WTC11 (cell line): ENCODE measurements at regions not wholly inside any gene's neighbourhood (a gene's known extent, or its start where the extent isn't known, plus 50 kb on each side); places are given as distances from the start of the nearest gene placed in this dataset.

Experiments
- ATAC-seq: fragments of 200-7000 bp; cut with Tn5 transposase; 2 replicates; pipeline ENCODE4 v1.10.0; 2021; ENCODE audit warnings: mild to moderate bottlenecking, moderate library complexity
- CTCF ChIA-PET: fragments of 300-600 bp; sonication (Branson Sonifier 250); formaldehyde crosslinking; loops from one replicate; lab custom pipeline; 2021; ENCODE audit warnings: antibody characterized with exemption; lab: Charles Lee
- POLR2A ChIA-PET: fragments of 350-600 bp; sonication (Branson Sonifier 250); formaldehyde crosslinking; loops from one replicate; lab custom pipeline; 2021; ENCODE audit warnings: antibody characterized with exemption; lab: Charles Lee
- DNase-seq: peaks from one replicate; pipeline ENCODE4 v3.0.0; 2021; ENCODE audit warnings: low spot score
- H3K27ac Mint-ChIP-seq: 2 replicates; pipeline ENCODE4 v1.8.0; 2021; ENCODE audit warnings: mixed read lengths
- H3K27me3 Mint-ChIP-seq: 2 replicates; pipeline ENCODE4 v1.8.0; 2021; ENCODE audit warnings: low read depth, mild to moderate bottlenecking, moderate library complexity, mixed read lengths
- H3K36me3 Mint-ChIP-seq: 2 replicates; pipeline ENCODE4 v1.8.0; 2021; ENCODE audit warnings: mixed read lengths
- H3K4me1 Mint-ChIP-seq: 2 replicates; pipeline ENCODE4 v1.8.0; 2022; ENCODE audit warnings: mixed read lengths
- H3K4me3 Mint-ChIP-seq: 2 replicates; pipeline ENCODE4 v1.8.0; 2021; ENCODE audit warnings: mild to moderate bottlenecking, moderate library complexity, mixed read lengths
- H3K9me3 Mint-ChIP-seq: 2 replicates; pipeline ENCODE4 v1.8.0; 2021; ENCODE audit warnings: mixed read lengths
- E2F1 ChIP-seq: sonication (generic); formaldehyde crosslinking; IDR thresholded peaks from 2 replicates; pipeline ENCODE4 v1.8.0; 2022; ENCODE audit warnings: mild to moderate bottlenecking, missing genetic modification reagents
- EMX1 ChIP-seq: fragments of 250-450 bp; sonication (Bioruptor Pico); IDR thresholded peaks from 2 replicates; pipeline ENCODE4 v1.8.0; 2021; ENCODE audit warnings: mild to moderate bottlenecking
- ETV6 ChIP-seq: sonication (generic); formaldehyde crosslinking; IDR thresholded peaks from 2 replicates; pipeline ENCODE4 v1.8.1; 2022; ENCODE audit warnings: mild to moderate bottlenecking, missing genetic modification reagents
- FOXJ3 ChIP-seq: sonication (generic); formaldehyde crosslinking; IDR thresholded peaks from 2 replicates; pipeline ENCODE4 v1.9.0; 2021; ENCODE audit warnings: missing genetic modification reagents, mild to moderate bottlenecking, borderline replicate concordance
- HMGA2 ChIP-seq: fragments of 250-450 bp; sonication (Bioruptor Pico); IDR thresholded peaks from 2 replicates; pipeline ENCODE4 v1.4.0; 2021; ENCODE audit warnings: mild to moderate bottlenecking, moderate library complexity
- IRF2 ChIP-seq: sonication (generic); formaldehyde crosslinking; IDR thresholded peaks from 2 replicates; pipeline ENCODE4 v1.8.0; 2022; ENCODE audit warnings: low read depth, missing genetic modification reagents, borderline replicate concordance
- JAZF1 ChIP-seq: fragments of 250-450 bp; sonication (Bioruptor Pico); IDR thresholded peaks from 2 replicates; pipeline ENCODE4 v1.9.0; 2021; ENCODE audit warnings: moderate library complexity, mild to moderate bottlenecking, inconsistent platforms
- MAX ChIP-seq: sonication (generic); formaldehyde crosslinking; IDR thresholded peaks from 2 replicates; pipeline ENCODE4 v1.8.0; 2022; ENCODE audit warnings: mild to moderate bottlenecking, missing genetic modification reagents
- MYBL2 ChIP-seq: sonication (generic); formaldehyde crosslinking; IDR thresholded peaks from 2 replicates; pipeline ENCODE4 v1.8.1; 2023; ENCODE audit warnings: mild to moderate bottlenecking, moderate library complexity, missing genetic modification reagents
- NR3C1 ChIP-seq: sonication (generic); formaldehyde crosslinking; conservative IDR thresholded peaks from 2 replicates; pipeline ENCODE4 v1.8.1; 2023; ENCODE audit warnings: low read depth, mild to moderate bottlenecking, missing genetic modification reagents
- RELA ChIP-seq: sonication (generic); formaldehyde crosslinking; IDR thresholded peaks from 2 replicates; pipeline ENCODE4 v1.8.1; 2022; ENCODE audit warnings: missing genetic modification reagents, mild to moderate bottlenecking, borderline replicate concordance
- TCF7 ChIP-seq: sonication (generic); formaldehyde crosslinking; IDR thresholded peaks from 2 replicates; pipeline ENCODE4 v1.8.0; 2022; ENCODE audit warnings: mild to moderate bottlenecking, low read depth, missing genetic modification reagents, moderate library complexity
- ZNF219 ChIP-seq: sonication (generic); formaldehyde crosslinking; IDR thresholded peaks from 2 replicates; pipeline ENCODE4 v1.8.0; 2023; ENCODE audit warnings: missing genetic modification reagents, mild to moderate bottlenecking, borderline replicate concordance
- ZNF317 ChIP-seq: sonication (generic); formaldehyde crosslinking; IDR thresholded peaks from 2 replicates; pipeline ENCODE4 v1.8.1; 2023; ENCODE audit warnings: low read depth, mild to moderate bottlenecking, moderate library complexity, missing genetic modification reagents, borderline replicate concordance
- TF ChIP-seq, protein P1 (sequence below): fragments of 250-450 bp; sonication (Bioruptor Pico); IDR thresholded peaks from 2 replicates; pipeline ENCODE4 v1.9.0; 2021; ENCODE audit warnings: mild to moderate bottlenecking, borderline replicate concordance
- TF ChIP-seq, protein P2 (sequence below): sonication (generic); formaldehyde crosslinking; IDR thresholded peaks from 2 replicates; pipeline ENCODE4 v1.8.1; 2022; ENCODE audit warnings: mild to moderate bottlenecking, moderate library complexity, missing genetic modification reagents
- TF ChIP-seq, protein P3 (sequence below): sonication (generic); formaldehyde crosslinking; IDR thresholded peaks from 2 replicates; pipeline ENCODE4 v1.8.1; 2023; ENCODE audit warnings: mild to moderate bottlenecking, moderate library complexity, missing genetic modification reagents

DNA sequence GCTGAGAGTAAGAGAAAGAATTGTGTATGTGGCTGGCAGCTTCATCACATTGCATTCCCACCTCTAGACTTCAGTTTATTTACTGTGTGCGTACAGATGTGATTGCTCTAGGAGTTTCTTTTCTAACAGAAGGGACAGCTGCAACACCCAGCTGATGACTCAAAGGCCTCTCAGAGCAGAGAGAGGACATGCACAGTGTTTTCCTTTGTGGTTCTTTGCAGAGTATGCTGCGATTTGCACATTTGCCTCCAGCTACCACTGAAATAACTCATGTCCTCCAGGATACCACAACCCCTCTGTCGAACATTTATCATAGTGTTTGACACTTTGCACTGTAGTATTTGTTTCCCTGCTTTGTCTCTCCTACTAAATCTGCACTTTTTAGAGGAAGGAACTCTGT lies 294.1 kb downstream of the STIM2 start (continued):
- no peak for TF ChIP-seq FOXJ3 (CRISPR knock-in tag)
- no peak for TF ChIP-seq ZNF219 (CRISPR knock-in tag)
- TF ChIP-seq, protein P1, sequence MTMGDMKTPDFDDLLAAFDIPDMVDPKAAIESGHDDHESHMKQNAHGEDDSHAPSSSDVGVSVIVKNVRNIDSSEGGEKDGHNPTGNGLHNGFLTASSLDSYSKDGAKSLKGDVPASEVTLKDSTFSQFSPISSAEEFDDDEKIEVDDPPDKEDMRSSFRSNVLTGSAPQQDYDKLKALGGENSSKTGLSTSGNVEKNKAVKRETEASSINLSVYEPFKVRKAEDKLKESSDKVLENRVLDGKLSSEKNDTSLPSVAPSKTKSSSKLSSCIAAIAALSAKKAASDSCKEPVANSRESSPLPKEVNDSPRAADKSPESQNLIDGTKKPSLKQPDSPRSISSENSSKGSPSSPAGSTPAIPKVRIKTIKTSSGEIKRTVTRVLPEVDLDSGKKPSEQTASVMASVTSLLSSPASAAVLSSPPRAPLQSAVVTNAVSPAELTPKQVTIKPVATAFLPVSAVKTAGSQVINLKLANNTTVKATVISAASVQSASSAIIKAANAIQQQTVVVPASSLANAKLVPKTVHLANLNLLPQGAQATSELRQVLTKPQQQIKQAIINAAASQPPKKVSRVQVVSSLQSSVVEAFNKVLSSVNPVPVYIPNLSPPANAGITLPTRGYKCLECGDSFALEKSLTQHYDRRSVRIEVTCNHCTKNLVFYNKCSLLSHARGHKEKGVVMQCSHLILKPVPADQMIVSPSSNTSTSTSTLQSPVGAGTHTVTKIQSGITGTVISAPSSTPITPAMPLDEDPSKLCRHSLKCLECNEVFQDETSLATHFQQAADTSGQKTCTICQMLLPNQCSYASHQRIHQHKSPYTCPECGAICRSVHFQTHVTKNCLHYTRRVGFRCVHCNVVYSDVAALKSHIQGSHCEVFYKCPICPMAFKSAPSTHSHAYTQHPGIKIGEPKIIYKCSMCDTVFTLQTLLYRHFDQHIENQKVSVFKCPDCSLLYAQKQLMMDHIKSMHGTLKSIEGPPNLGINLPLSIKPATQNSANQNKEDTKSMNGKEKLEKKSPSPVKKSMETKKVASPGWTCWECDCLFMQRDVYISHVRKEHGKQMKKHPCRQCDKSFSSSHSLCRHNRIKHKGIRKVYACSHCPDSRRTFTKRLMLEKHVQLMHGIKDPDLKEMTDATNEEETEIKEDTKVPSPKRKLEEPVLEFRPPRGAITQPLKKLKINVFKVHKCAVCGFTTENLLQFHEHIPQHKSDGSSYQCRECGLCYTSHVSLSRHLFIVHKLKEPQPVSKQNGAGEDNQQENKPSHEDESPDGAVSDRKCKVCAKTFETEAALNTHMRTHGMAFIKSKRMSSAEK (CRISPR knock-in tag), result no peak

DNA sequence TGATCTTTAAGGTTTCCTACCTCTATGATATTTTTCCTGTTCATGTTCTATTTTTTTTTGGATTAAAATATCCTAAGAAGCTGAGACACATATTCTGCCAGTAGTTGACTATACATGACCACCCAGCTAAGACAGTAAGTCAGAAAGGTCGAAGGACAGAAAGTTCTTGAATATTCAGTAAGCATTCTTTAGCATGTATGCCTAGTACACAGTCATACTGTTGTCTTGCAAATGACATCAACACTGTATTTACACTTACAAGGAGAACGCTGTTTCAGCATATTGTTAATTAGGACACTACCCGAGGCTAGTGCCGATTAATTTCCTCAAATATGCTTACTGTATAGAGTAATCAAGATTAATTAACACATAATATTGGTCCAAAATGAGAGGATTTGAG lies 300.6 kb downstream of the STIM2 start:
- POLR2A ChIA-PET, result no interaction called here
- DNase-seq, result no peak
- Mint-ChIP-seq H3K4me3 (no peak overlapping the region), H3K27ac (no peak overlapping the region)
- ATAC-seq, result no peak
- CTCF ChIA-PET, result no interaction called here
- TF ChIP-seq RELA (CRISPR knock-in tag) (no peak), EMX1 (CRISPR knock-in tag) (no peak), ETV6 (CRISPR knock-in tag) (no peak), TCF7 (CRISPR knock-in tag) (no peak), HMGA2 (no peak), E2F1 (CRISPR knock-in tag) (no peak), MAX (CRISPR knock-in tag) (no peak), ZNF317 (CRISPR knock-in tag) (no peak), JAZF1 (CRISPR knock-in tag) (no peak), NR3C1 (CRISPR knock-in tag) (no peak)
- TF ChIP-seq, protein P2, sequence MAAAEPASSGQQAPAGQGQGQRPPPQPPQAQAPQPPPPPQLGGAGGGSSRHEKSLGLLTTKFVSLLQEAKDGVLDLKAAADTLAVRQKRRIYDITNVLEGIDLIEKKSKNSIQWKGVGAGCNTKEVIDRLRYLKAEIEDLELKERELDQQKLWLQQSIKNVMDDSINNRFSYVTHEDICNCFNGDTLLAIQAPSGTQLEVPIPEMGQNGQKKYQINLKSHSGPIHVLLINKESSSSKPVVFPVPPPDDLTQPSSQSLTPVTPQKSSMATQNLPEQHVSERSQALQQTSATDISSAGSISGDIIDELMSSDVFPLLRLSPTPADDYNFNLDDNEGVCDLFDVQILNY (CRISPR knock-in tag), result no peak
- TF ChIP-seq, all 79 proteins: peak for 0
- Mint-ChIP-seq H3K4me1 (peaks cover 19% of the 10 kb centered on the region), H3K27me3 (no peaks in the 10 kb centered on the region), H3K9me3 (peaks cover 16% of the 10 kb centered on the region), H3K36me3 (no peaks in the 10 kb centered on the region; the same call in none of the 2 replicates)

GRCh38 chr4:27168783-27169182 lies 308.1 kb downstream of the STIM2 start:
- Mint-ChIP-seq H3K36me3 (no peaks in the 10 kb centered on the region), H3K4me3 (no peak overlapping the region), H3K27me3 (no peaks in the 10 kb centered on the region), H3K4me1 (no peaks in the 10 kb centered on the region), H3K9me3 (peaks cover 17% of the 10 kb centered on the region), H3K27ac (no peak overlapping the region)
- DNase-seq (no peak), ATAC-seq (no peak)
- TF ChIP-seq MYBL2 (CRISPR knock-in tag) (no peak), IRF2 (CRISPR knock-in tag) (no peak)
- TF ChIP-seq, protein P3, sequence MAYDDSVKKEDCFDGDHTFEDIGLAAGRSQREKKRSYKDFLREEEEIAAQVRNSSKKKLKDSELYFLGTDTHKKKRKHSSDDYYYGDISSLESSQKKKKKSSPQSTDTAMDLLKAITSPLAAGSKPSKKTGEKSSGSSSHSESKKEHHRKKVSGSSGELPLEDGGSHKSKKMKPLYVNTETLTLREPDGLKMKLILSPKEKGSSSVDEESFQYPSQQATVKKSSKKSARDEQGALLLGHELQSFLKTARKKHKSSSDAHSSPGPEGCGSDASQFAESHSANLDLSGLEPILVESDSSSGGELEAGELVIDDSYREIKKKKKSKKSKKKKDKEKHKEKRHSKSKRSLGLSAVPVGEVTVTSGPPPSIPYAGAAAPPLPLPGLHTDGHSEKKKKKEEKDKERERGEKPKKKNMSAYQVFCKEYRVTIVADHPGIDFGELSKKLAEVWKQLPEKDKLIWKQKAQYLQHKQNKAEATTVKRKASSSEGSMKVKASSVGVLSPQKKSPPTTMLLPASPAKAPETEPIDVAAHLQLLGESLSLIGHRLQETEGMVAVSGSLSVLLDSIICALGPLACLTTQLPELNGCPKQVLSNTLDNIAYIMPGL, result no peak
- ChIA-PET POLR2A (no interaction called here), CTCF (interaction anchor here (0.6 kb wide), 1 partner anchor 112 kb away, joined by 4 read pairs; no protein-coding TSS in a partner anchor)
